ENCODE measurements at regions not wholly inside any gene's neighbourhood (a gene's known extent, or its start where the extent isn't known, plus 50 kb on each side); places are given as distances from the start of the nearest gene placed in this dataset.

- Histone ChIP-seq H3K27ac (ENCODE audit: low read depth in 1 of 2, low read length in 1 of 2) (no peak overlapping the region), H3K36me3 (ENCODE audit: control insufficient read depth in 4 of 4, insufficient read depth in 4 of 4, low read length in 4 of 4) (no peaks in the 10 kb centered on the region), H3K9me3 (ENCODE audit: control insufficient read depth in 4 of 4, insufficient read depth in 3 of 4, low read length in 3 of 4) (peaks cover 0 to 7% (median 4%) of the 10 kb centered on the region in 4 donors), H3K27me3 (ENCODE audit: control insufficient read depth in 3 of 3, insufficient read depth in 3 of 3, low read length in 2 of 3) (peaks cover 0 to 4% (median 0%) of the 10 kb centered on the region in 3 donors), H3K9ac (ENCODE audit: insufficient read depth in 1 of 2, low read length in 2 of 2) (no peak overlapping the region), H3K4me1 (ENCODE audit: control insufficient read depth in 5 of 5, insufficient read depth in 5 of 5, low read length in 5 of 5) (no peaks in the 10 kb centered on the region), H3K4me3 (no peak overlapping the region)
- 44 to 66% methylated on average over 5 of the region's 5 CpGs for WGBS, 2 donors
- TF ChIP-seq CTCF (IDR thresholded peaks at IDR 0.05; ENCODE audit: control extremely low read depth, extremely low read depth) = no peak
- no peak for ATAC-seq (ENCODE audit: insufficient read depth, low FRiP score)
- no peak for DNase-seq
These were observed 152.2 kb upstream of the CRIM1 start for GRCh38 chr2:36203366-36203765.

GRCh38 chr2:36197181-36197971 is 158.2 kb upstream of the CRIM1 start:
- no peak for ATAC-seq (ENCODE audit: insufficient read depth, low FRiP score)
- Histone ChIP-seq H3K4me1 (ENCODE audit: control insufficient read depth in 5 of 5, insufficient read depth in 5 of 5, low read length in 5 of 5) (no peaks in the 10 kb centered on the region), H3K27ac (ENCODE audit: low read depth in 1 of 2, low read length in 1 of 2) (no peak overlapping the region), H3K36me3 (ENCODE audit: control insufficient read depth in 4 of 4, insufficient read depth in 4 of 4, low read length in 4 of 4) (no peaks in the 10 kb centered on the region), H3K9me3 (ENCODE audit: control insufficient read depth in 4 of 4, insufficient read depth in 3 of 4, low read length in 3 of 4) (peaks cover 0 to 7% (median 4%) of the 10 kb centered on the region in 4 donors), H3K4me3 (no peak overlapping the region), H3K27me3 (ENCODE audit: control insufficient read depth in 3 of 3, insufficient read depth in 3 of 3, low read length in 2 of 3) (peaks cover 0 to 4% (median 0%) of the 10 kb centered on the region in 3 donors), H3K9ac (ENCODE audit: insufficient read depth in 1 of 2, low read length in 2 of 2) (no peak overlapping the region)
- no peak for DNase-seq
- no peak for TF ChIP-seq CTCF (IDR thresholded peaks at IDR 0.05; ENCODE audit: control extremely low read depth, extremely low read depth)
- 79 to 88% methylated on average over 5 of the region's 5 CpGs for WGBS, 2 donors

GRCh38 chr2:36193680-36194079 is 161.9 kb upstream of the CRIM1 start:
- Histone ChIP-seq H3K9ac (ENCODE audit: insufficient read depth in 1 of 2, low read length in 2 of 2) (no peak overlapping the region), H3K36me3 (ENCODE audit: control insufficient read depth in 4 of 4, insufficient read depth in 4 of 4, low read length in 4 of 4) (no peaks in the 10 kb centered on the region), H3K4me1 (ENCODE audit: control insufficient read depth in 5 of 5, insufficient read depth in 5 of 5, low read length in 5 of 5) (no peaks in the 10 kb centered on the region), H3K4me3 (no peak overlapping the region), H3K9me3 (ENCODE audit: control insufficient read depth in 4 of 4, insufficient read depth in 3 of 4, low read length in 3 of 4) (no peaks in the 10 kb centered on the region), H3K27me3 (ENCODE audit: control insufficient read depth in 3 of 3, insufficient read depth in 3 of 3, low read length in 2 of 3) (no peaks in the 10 kb centered on the region), H3K27ac (ENCODE audit: low read depth in 1 of 2, low read length in 1 of 2) (no peak overlapping the region)
- no peak for TF ChIP-seq CTCF (IDR thresholded peaks at IDR 0.05; ENCODE audit: control extremely low read depth, extremely low read depth)
- ATAC-seq (ENCODE audit: insufficient read depth, low FRiP score) (no peak), DNase-seq (peak in 2 of 3 donors; percentile 3 to 8)

All from lung (tissue), 11 donors.